A549 (cell line): ENCODE measurements at regions not wholly inside any gene's neighbourhood (a gene's known extent, or its start where the extent isn't known, plus 50 kb on each side); places are given as distances from the start of the nearest gene placed in this dataset.
A peak's percentile ranks its signal among the peaks of the same experiment; 100 is the strongest.

Experiments
- ATAC-seq, 2 experiments: fragments of 200-7000 bp in 1 of 2; fragments of >200 bp in 1 of 2; cut with Nextera tagmentation in 1 of 2; cut with Tn5 transposase in 1 of 2; 3 replicates each; pipeline versions ENCODE4 v1.8.0 to v1.9.1; 2018 to 2020; ENCODE audit warnings: mild to moderate bottlenecking in 1 of 2, moderate library complexity in 1 of 2
- CTCF ChIA-PET: fragments of 300-600 bp; sonication (Branson Sonifier 250); formaldehyde crosslinking; extraction: SDS; loops from one replicate; lab custom pipeline; 2021; ENCODE audit warnings: antibody characterized with exemption, inconsistent platforms; lab: Yijun Ruan, JAX
- POLR2A ChIA-PET: fragments of 350-600 bp; formaldehyde crosslinking; extraction: SDS; loops from one replicate; lab custom pipeline; 2021; ENCODE audit warnings: antibody characterized with exemption, inconsistent platforms; lab: Yijun Ruan, JAX
- DNase-seq, 2 experiments: peaks; one replicate each; pipeline versions ENCODE4 v3.0.0 to v3.0.0-alpha.2; 2011 to 2016; ENCODE audit warnings: low read depth in 1 of 2, low spot score in 1 of 2
- FAIRE-seq: peaks from 2 replicates; lab custom pipeline; 2011; peaks lifted over from hg19 to GRCh38; lab: Jason Lieb, UNC
- H3K27ac ChIP-seq, 2 experiments: fragments of >200 bp; sonication (Bioruptor Twin); formaldehyde crosslinking; 3 replicates each; pipeline ENCODE4 v1.5.1; 2016 to 2017
- H3K4me1 ChIP-seq: fragments of >200 bp; sonication (Bioruptor Twin); formaldehyde crosslinking; 3 replicates; pipeline ENCODE4 v1.6.1; 2016
- H3K4me2 ChIP-seq: fragments of >200 bp; sonication (Bioruptor Twin); formaldehyde crosslinking; 3 replicates; pipeline ENCODE4 v1.6.1; 2016
- H3K4me3 ChIP-seq: fragments of >200 bp; sonication (Bioruptor Twin); formaldehyde crosslinking; 3 replicates; pipeline ENCODE4 v1.5.1; 2016
- H3K9me3 ChIP-seq: fragments of >200 bp; sonication (Bioruptor Twin); formaldehyde crosslinking; 3 replicates; pipeline ENCODE4 v1.6.1; 2016
- CBX2 ChIP-seq: fragments of 200-600 bp; sonication (generic); IDR thresholded peaks from 2 replicates; pipeline ENCODE4 v1.6.1; 2016; ENCODE audit warnings: low read depth, mild to moderate bottlenecking, borderline replicate concordance
- CHD4 ChIP-seq: fragments of 200-600 bp; sonication (generic); IDR thresholded peaks from 2 replicates; pipeline ENCODE4 v1.6.1; 2016; ENCODE audit warnings: antibody characterized with exemption, mild to moderate bottlenecking, borderline replicate concordance
- EHMT2 ChIP-seq: fragments of 200-600 bp; sonication (generic); IDR thresholded peaks from 2 replicates; pipeline ENCODE4 v1.6.1; 2016; ENCODE audit warnings: antibody characterized with exemption, low read depth, mild to moderate bottlenecking, moderate library complexity
- FOSB ChIP-seq: fragments of 250-450 bp; sonication (Bioruptor Pico); IDR thresholded peaks from 2 replicates; pipeline ENCODE4 v1.5.0; 2020; ENCODE audit warnings: mild to moderate bottlenecking, moderate library complexity
- FOSL2 ChIP-seq, 2 experiments: fragments of 450-650 bp in 1 of 2; fragments of >200 bp in 1 of 2; sonication (Bioruptor Twin) in 1 of 2; formaldehyde crosslinking; IDR thresholded peaks; 2 replicates each; pipeline versions ENCODE4 v1.5.0 to v1.6.1; 2016 to 2020; ENCODE audit warnings: mild to moderate bottlenecking in 1 of 2, moderate library complexity in 1 of 2
- GATA3 ChIP-seq: IDR thresholded peaks from 2 replicates; pipeline ENCODE4 v1.6.1; 2012; ENCODE audit warnings: borderline replicate concordance
- HDAC2 ChIP-seq: fragments of 200-600 bp; sonication (generic); IDR thresholded peaks from 2 replicates; pipeline ENCODE4 v1.6.1; 2016
- HOXA7 ChIP-seq: fragments of 250-450 bp; sonication (Bioruptor Pico); IDR thresholded peaks from 2 replicates; pipeline ENCODE4 v1.5.0; 2020; ENCODE audit warnings: mild to moderate bottlenecking, moderate library complexity
- HOXB13 ChIP-seq: fragments of 250-450 bp; sonication (Bioruptor Pico); IDR thresholded peaks from 2 replicates; pipeline ENCODE4 v1.5.0; 2020; ENCODE audit warnings: low read depth, mild to moderate bottlenecking, moderate library complexity
- JUN ChIP-seq, 2 experiments: fragments of >200 bp; sonication (Bioruptor Twin); formaldehyde crosslinking; IDR thresholded peaks; 2 replicates in 1 of 2; 3 replicates in 1 of 2; pipeline ENCODE4 v1.6.1; 2016 to 2017
- JUNB ChIP-seq: fragments of >200 bp; sonication (Bioruptor Twin); formaldehyde crosslinking; IDR thresholded peaks from 2 replicates; pipeline ENCODE4 v1.6.1; 2016
- MAFK ChIP-seq: fragments of 450-650 bp; IDR thresholded peaks from 2 replicates; pipeline ENCODE4 v1.6.1; 2014; ENCODE audit not compliant: partially characterized antibody
- MAZ ChIP-seq: fragments of 150-350 bp; IDR thresholded peaks from 2 replicates; pipeline ENCODE4 v1.6.1; 2014; ENCODE audit warnings: antibody characterized with exemption, low read depth, low read length, borderline replicate concordance
- NPAS2 ChIP-seq: fragments of 250-450 bp; sonication (Bioruptor Pico); IDR thresholded peaks from 2 replicates; pipeline ENCODE4 v1.8.0; 2022; ENCODE audit warnings: mild to moderate bottlenecking, moderate library complexity, borderline replicate concordance
- NR3C1 ChIP-seq: fragments of >200 bp; sonication (Bioruptor Twin); formaldehyde crosslinking; IDR thresholded peaks from 3 replicates; pipeline ENCODE4 v1.6.1; 2017
- PHF8 ChIP-seq: fragments of 200-600 bp; sonication (generic); IDR thresholded peaks from 2 replicates; pipeline ENCODE4 v1.6.1; 2016; ENCODE audit warnings: low read depth, mild to moderate bottlenecking, antibody characterized with exemption, moderate library complexity, borderline replicate concordance
- SMC3 ChIP-seq: fragments of >200 bp; sonication (Bioruptor Twin); formaldehyde crosslinking; IDR thresholded peaks from 3 replicates; pipeline ENCODE4 v1.6.1; 2018; ENCODE audit warnings: inconsistent platforms
- SREBF2 ChIP-seq: fragments of 450-650 bp; IDR thresholded peaks from 2 replicates; pipeline ENCODE4 v1.6.1; 2014; ENCODE audit warnings: mild to moderate bottlenecking, moderate library complexity
- ZC3H11A ChIP-seq: fragments of 450-650 bp; IDR thresholded peaks from 2 replicates; pipeline ENCODE4 v1.6.1; 2014; ENCODE audit warnings: antibody characterized with exemption, mild to moderate bottlenecking
- ZFP36 ChIP-seq: fragments of 450-650 bp; IDR thresholded peaks from 2 replicates; pipeline ENCODE4 v1.6.1; 2014; ENCODE audit warnings: borderline replicate concordance; ENCODE audit not compliant: partially characterized antibody
- ZNF302 ChIP-seq: fragments of 250-450 bp; sonication (Bioruptor Pico); IDR thresholded peaks from 2 replicates; pipeline ENCODE4 v1.9.0; 2021; ENCODE audit warnings: inconsistent platforms, mild to moderate bottlenecking, moderate library complexity
- ZSCAN20 ChIP-seq: fragments of 250-450 bp; sonication (Bioruptor Pico); IDR thresholded peaks from 2 replicates; pipeline ENCODE4 v1.8.0; 2022; ENCODE audit warnings: mild to moderate bottlenecking, moderate library complexity
- WGBS: methylation state at CpG from one replicate; pipeline ENCODE4 v1.1.6; 2017; ENCODE audit errors: missing lambda C conversion rate; 5-methylcytosine and 5-hydroxymethylcytosine counted together
- TF ChIP-seq, protein P1 (sequence below): fragments of 200-600 bp; sonication (generic); IDR thresholded peaks from 2 replicates; pipeline ENCODE4 v1.6.1; 2016; ENCODE audit warnings: antibody characterized with exemption, mild to moderate bottlenecking, moderate library complexity
- TF ChIP-seq, protein P2 (sequence below): fragments of 250-450 bp; sonication (Bioruptor Pico); IDR thresholded peaks from 2 replicates; pipeline ENCODE4 v1.5.0; 2020; ENCODE audit warnings: low read depth, mild to moderate bottlenecking, moderate library complexity
- TF ChIP-seq, protein P3 (sequence below): fragments of 150-350 bp; IDR thresholded peaks from 2 replicates; pipeline ENCODE4 v1.6.1; 2014; ENCODE audit warnings: low read depth, mild to moderate bottlenecking, low read length
- TF ChIP-seq, protein P4 (sequence below): IDR thresholded peaks from 2 replicates; pipeline ENCODE4 v1.6.1; 2012

DNA sequence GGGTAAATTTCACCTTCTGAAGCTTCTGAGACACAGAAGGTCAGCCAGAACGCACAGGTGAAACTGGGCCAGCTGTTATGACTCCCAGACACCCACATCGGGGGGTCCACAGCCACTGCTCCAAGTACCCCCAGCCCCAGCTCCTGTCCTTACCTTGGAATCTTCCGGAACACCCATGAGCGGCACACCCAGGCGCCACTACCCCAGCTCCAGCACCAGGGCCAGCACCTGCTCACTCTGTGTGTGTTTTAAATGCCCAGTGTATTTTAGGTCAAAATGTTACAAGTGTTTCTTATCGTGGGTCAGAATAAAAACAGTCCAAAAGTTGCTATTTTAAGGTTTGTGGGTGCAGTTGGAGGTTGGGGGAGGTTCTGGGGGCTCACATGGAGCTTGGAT lies 116.3 kb downstream of the RMI2 start:
- CTCF ChIA-PET: no interaction called here
- no peak for TF ChIP-seq MAFK
- TF ChIP-seq, protein P1, sequence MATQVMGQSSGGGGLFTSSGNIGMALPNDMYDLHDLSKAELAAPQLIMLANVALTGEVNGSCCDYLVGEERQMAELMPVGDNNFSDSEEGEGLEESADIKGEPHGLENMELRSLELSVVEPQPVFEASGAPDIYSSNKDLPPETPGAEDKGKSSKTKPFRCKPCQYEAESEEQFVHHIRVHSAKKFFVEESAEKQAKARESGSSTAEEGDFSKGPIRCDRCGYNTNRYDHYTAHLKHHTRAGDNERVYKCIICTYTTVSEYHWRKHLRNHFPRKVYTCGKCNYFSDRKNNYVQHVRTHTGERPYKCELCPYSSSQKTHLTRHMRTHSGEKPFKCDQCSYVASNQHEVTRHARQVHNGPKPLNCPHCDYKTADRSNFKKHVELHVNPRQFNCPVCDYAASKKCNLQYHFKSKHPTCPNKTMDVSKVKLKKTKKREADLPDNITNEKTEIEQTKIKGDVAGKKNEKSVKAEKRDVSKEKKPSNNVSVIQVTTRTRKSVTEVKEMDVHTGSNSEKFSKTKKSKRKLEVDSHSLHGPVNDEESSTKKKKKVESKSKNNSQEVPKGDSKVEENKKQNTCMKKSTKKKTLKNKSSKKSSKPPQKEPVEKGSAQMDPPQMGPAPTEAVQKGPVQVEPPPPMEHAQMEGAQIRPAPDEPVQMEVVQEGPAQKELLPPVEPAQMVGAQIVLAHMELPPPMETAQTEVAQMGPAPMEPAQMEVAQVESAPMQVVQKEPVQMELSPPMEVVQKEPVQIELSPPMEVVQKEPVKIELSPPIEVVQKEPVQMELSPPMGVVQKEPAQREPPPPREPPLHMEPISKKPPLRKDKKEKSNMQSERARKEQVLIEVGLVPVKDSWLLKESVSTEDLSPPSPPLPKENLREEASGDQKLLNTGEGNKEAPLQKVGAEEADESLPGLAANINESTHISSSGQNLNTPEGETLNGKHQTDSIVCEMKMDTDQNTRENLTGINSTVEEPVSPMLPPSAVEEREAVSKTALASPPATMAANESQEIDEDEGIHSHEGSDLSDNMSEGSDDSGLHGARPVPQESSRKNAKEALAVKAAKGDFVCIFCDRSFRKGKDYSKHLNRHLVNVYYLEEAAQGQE: peak; percentile 27; the same call in 1 of the 2 replicates
- Histone ChIP-seq H3K27ac (no peak overlapping the region), H3K4me2 (no peak overlapping the region), H3K9me3 (no peaks in the 10 kb centered on the region), H3K4me1 (no peaks in the 10 kb centered on the region), H3K4me3 (no peak overlapping the region)
- ATAC-seq (no peak), DNase-seq (no peak), FAIRE-seq (no peak)
- 70% methylated on average over 6 of the region's 6 CpGs for WGBS
- POLR2A ChIA-PET: no interaction called here

DNA sequence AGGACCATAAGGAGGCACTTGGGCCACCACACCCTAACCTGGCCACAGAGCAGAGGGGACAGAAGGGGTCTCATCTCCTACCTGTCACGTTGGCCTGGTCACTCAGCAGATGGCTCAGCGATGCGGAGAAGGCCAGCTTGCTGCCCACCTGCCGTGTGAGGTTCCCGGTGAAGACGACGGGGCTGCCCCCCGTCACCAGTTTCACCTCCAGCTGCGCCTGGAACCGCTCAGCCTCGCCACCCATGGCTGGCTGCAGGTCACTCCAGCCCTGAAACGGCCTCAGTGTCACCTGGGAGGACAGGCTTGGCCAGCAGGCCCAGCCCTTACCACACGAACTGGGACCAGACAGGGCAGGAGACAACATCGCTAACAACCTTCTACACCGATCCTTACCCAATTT lies 116.8 kb downstream of the RMI2 start:
- POLR2A ChIA-PET: no interaction called here
- no peak overlapping the region for H3K27ac ChIP-seq
- 86% methylated on average over 15 of the region's 15 CpGs for WGBS

DNA sequence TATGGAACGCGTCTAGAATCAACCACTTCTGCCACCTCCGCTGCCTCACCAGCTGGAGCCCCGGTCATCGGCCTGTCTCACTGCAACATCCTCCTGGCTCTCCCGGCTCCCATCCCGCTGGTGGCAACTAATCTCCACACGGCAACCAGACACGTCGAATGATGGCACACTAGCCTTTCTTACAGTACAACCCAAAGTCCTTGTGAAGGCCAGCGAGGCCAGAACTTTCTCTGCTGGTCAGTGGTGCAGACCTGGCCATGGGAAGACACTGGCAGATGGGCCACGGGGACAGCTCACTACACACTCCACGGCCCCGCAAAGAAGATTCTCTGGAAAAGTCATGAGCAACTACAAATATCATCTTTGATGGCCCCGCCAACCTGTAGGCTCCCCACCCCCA lies 117.6 kb downstream of the RMI2 start:
- WGBS: 88% methylated on average over 15 of the region's 15 CpGs
- CTCF ChIA-PET: no interaction called here
- POLR2A ChIA-PET: no interaction called here
- TF ChIP-seq, protein P2, sequence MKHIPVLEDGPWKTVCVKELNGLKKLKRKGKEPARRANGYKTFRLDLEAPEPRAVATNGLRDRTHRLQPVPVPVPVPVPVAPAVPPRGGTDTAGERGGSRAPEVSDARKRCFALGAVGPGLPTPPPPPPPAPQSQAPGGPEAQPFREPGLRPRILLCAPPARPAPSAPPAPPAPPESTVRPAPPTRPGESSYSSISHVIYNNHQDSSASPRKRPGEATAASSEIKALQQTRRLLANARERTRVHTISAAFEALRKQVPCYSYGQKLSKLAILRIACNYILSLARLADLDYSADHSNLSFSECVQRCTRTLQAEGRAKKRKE: no peak
- TF ChIP-seq HOXA7 (CRISPR knock-in tag) (no peak), MAZ (no peak), NPAS2 (CRISPR knock-in tag) (no peak), ZNF302 (no peak), HOXB13 (CRISPR knock-in tag) (no peak), HDAC2 (no peak), ZC3H11A (no peak), CHD4 (no peak), NR3C1 (no peak), JUN (IDR thresholded peaks at IDR 0.05) (no peak)
- TF ChIP-seq, protein P3, sequence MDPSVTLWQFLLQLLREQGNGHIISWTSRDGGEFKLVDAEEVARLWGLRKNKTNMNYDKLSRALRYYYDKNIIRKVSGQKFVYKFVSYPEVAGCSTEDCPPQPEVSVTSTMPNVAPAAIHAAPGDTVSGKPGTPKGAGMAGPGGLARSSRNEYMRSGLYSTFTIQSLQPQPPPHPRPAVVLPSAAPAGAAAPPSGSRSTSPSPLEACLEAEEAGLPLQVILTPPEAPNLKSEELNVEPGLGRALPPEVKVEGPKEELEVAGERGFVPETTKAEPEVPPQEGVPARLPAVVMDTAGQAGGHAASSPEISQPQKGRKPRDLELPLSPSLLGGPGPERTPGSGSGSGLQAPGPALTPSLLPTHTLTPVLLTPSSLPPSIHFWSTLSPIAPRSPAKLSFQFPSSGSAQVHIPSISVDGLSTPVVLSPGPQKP: no peak
- TF ChIP-seq, protein P4, sequence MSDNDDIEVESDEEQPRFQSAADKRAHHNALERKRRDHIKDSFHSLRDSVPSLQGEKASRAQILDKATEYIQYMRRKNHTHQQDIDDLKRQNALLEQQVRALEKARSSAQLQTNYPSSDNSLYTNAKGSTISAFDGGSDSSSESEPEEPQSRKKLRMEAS: no peak
- TF ChIP-seq, all 56 proteins: peak for 0
- FAIRE-seq (no peak), ATAC-seq (no peak), DNase-seq (no peak)
- H3K4me2 ChIP-seq: no peak overlapping the region
- H3K27ac ChIP-seq: no peak overlapping the region
- no peak overlapping the region for H3K4me3 ChIP-seq
- no peaks in the 10 kb centered on the region for H3K9me3 ChIP-seq
- H3K4me1 ChIP-seq: no peaks in the 10 kb centered on the region

More for the DNA sequence above, 116.8 kb downstream of the RMI2 start:
- Histone ChIP-seq H3K4me3 (no peak overlapping the region), H3K4me1 (no peaks in the 10 kb centered on the region), H3K9me3 (no peaks in the 10 kb centered on the region), H3K4me2 (no peak overlapping the region)
- CTCF ChIA-PET: no interaction called here
- DNase-seq (no peak), FAIRE-seq (no peak), ATAC-seq (no peak)
- no peak for TF ChIP-seq CBX2
- TF ChIP-seq SMC3: no peak
- TF ChIP-seq SREBF2: no peak
- TF ChIP-seq HDAC2: no peak
- no peak for TF ChIP-seq ZSCAN20 (CRISPR knock-in tag)
- no peak for TF ChIP-seq PHF8
- no peak for TF ChIP-seq JUN (IDR thresholded peaks at IDR 0.05)
- TF ChIP-seq, protein P4: no peak
- no peak for TF ChIP-seq EHMT2
- no peak for TF ChIP-seq NR3C1
- TF ChIP-seq GATA3: no peak
- no peak for TF ChIP-seq FOSL2 (IDR thresholded peaks at IDR 0.05)
- TF ChIP-seq FOSL2 (CRISPR knock-in tag; IDR thresholded peaks at IDR 0.05): no peak
- no peak for TF ChIP-seq FOSB
- TF ChIP-seq JUNB: no peak
- TF ChIP-seq ZFP36: no peak
